Endothelial cell of umbilical vein (primary cell): ENCODE measurements at regions not wholly inside any gene's neighbourhood (a gene's known extent, or its start where the extent isn't known, plus 50 kb on each side); places are given as distances from the start of the nearest gene placed in this dataset.

Experiments
- BruUV-seq: library from RNA; stranded (reverse); fragments of 400-500 nt; replicated peaks from 2 replicates; lab custom pipeline; 2021; lab: Mats Ljungman, UMichigan
- CTCF ChIA-PET: fragments of 300-600, 350-600 bp; sonication (Branson Sonifier 250); formaldehyde crosslinking; loops from one replicate; lab custom pipeline; 2021; ENCODE audit warnings: antibody characterized with exemption, inconsistent platforms; lab: Charles Lee
- POLR2A ChIA-PET: fragments of 300-600, 350-600 bp; sonication (Branson Sonifier 250); formaldehyde crosslinking; loops from one replicate; lab custom pipeline; 2021; ENCODE audit warnings: antibody characterized with exemption, inconsistent platforms; lab: Charles Lee
- DNase-seq: peaks from one replicate; pipeline ENCODE4 v3.0.0-alpha.2; 2011; ENCODE audit warnings: low read depth, low spot score
- FAIRE-seq: peaks from 2 replicates; lab custom pipeline; 2011; peaks lifted over from hg19 to GRCh38; lab: Jason Lieb, UNC
- H2AFZ ChIP-seq: 2 replicates; pipeline ENCODE4 v1.6.0; 2012; ENCODE audit warnings: low read depth, low read length, control low read depth, inconsistent platforms
- H3K27ac ChIP-seq: 2 replicates; pipeline ENCODE4 v1.5.1; 2011; ENCODE audit warnings: low read depth, mild to moderate bottlenecking, control low read depth, low read length, moderate library complexity; ENCODE audit not compliant: insufficient read depth
- H3K27me3 ChIP-seq, 2 experiments: 2 replicates each; pipeline versions ENCODE4 v1.6.0 to v1.6.1; 2011; ENCODE audit warnings: low read length in 2 of 2, mixed read lengths in 1 of 2; ENCODE audit not compliant: control insufficient read depth in 2 of 2, insufficient read depth in 2 of 2
- H3K36me3 ChIP-seq, 2 experiments: 2 replicates in 1 of 2; 3 replicates in 1 of 2; pipeline ENCODE4 v1.5.1; 2011; ENCODE audit warnings: low read length in 2 of 2, mild to moderate bottlenecking in 1 of 2, moderate library complexity in 1 of 2; ENCODE audit not compliant: control insufficient read depth in 2 of 2, insufficient read depth in 2 of 2; ENCODE audit errors: extremely low read depth in 1 of 2
- H3K4me1 ChIP-seq: 3 replicates; pipeline ENCODE4 v1.5.1; 2011; ENCODE audit warnings: mild to moderate bottlenecking, low read length; ENCODE audit not compliant: control insufficient read depth, insufficient read depth; ENCODE audit errors: extremely low read depth
- H3K4me2 ChIP-seq: 2 replicates; pipeline ENCODE4 v1.6.1; 2011; ENCODE audit warnings: low read length, control low read depth, mixed read lengths; ENCODE audit not compliant: insufficient read depth
- H3K4me3 ChIP-seq, 3 experiments: fragments of 200-600 bp in 1 of 3; sonication (generic), shearing (Covaris generic) in 1 of 3; replicated peaks in 1 of 3; 2 replicates each; pipeline ENCODE4 v1.5.1; 2011 to 2016; ENCODE audit warnings: control low read depth in 3 of 3, low read length in 3 of 3, mild to moderate bottlenecking in 2 of 3, inconsistent platforms in 1 of 3, low read depth in 1 of 3, moderate library complexity in 1 of 3; ENCODE audit not compliant: insufficient read depth in 1 of 3
- H3K79me2 ChIP-seq: 2 replicates; pipeline ENCODE4 v1.6.0; 2012; ENCODE audit warnings: low read length, inconsistent platforms; ENCODE audit not compliant: control insufficient read depth, insufficient read depth
- H3K9ac ChIP-seq: replicated peaks from 2 replicates; pipeline ENCODE3; 2011; ENCODE audit warnings: low read length, control low read depth; ENCODE audit not compliant: insufficient read depth; ENCODE audit errors: extremely low read depth
- H3K9me1 ChIP-seq: replicated peaks from 3 replicates; pipeline ENCODE4 v1.6.0; 2011; ENCODE audit warnings: mild to moderate bottlenecking, low read length; ENCODE audit not compliant: control insufficient read depth, insufficient read depth; ENCODE audit errors: extremely low read depth
- H3K9me3 ChIP-seq: replicated peaks from 2 replicates; pipeline ENCODE4 v1.5.1; 2012; ENCODE audit warnings: low read length, inconsistent platforms; ENCODE audit not compliant: control insufficient read depth, insufficient read depth
- H4K20me1 ChIP-seq: replicated peaks from 2 replicates; pipeline ENCODE3; 2011; ENCODE audit warnings: mild to moderate bottlenecking, low read length; ENCODE audit not compliant: control insufficient read depth, insufficient read depth; ENCODE audit errors: extremely low read depth
- CTCF ChIP-seq, 2 donors: IDR thresholded peaks; 1 replicate in 1 of 2; 2 replicates in 1 of 2; pipeline ENCODE4 v1.5.1; 2011; ENCODE audit warnings: low read length in 2 of 2, mild to moderate bottlenecking in 2 of 2, moderate library complexity in 2 of 2, control low read depth in 1 of 2, inconsistent platforms in 1 of 2, low read depth in 1 of 2; ENCODE audit not compliant: insufficient read depth in 1 of 2; ENCODE audit errors: extremely low read depth in 1 of 2
- EZH2 ChIP-seq: IDR thresholded peaks from 2 replicates; pipeline ENCODE4 v1.6.1; 2012; ENCODE audit warnings: borderline replicate concordance, low read depth, mild to moderate bottlenecking, moderate library complexity, low read length, inconsistent platforms; ENCODE audit not compliant: severe bottlenecking
- FOS ChIP-seq: IDR thresholded peaks from 2 replicates; pipeline ENCODE4 v1.6.1; 2011; ENCODE audit warnings: mild to moderate bottlenecking, low read length, moderate library complexity, borderline replicate concordance; ENCODE audit not compliant: insufficient read depth
- GATA2 ChIP-seq: IDR thresholded peaks from 2 replicates; pipeline ENCODE4 v1.7.0; 2011; ENCODE audit warnings: low read depth, mild to moderate bottlenecking, moderate library complexity, mixed read lengths, low read length; ENCODE audit not compliant: insufficient read length, insufficient read depth
- JUN ChIP-seq: IDR thresholded peaks from 2 replicates; pipeline ENCODE4 v1.6.1; 2011; ENCODE audit warnings: borderline replicate concordance, low read depth; ENCODE audit not compliant: insufficient read length, insufficient read depth
- MAX ChIP-seq: IDR thresholded peaks from 2 replicates; pipeline ENCODE4 v1.6.1; 2011; ENCODE audit not compliant: insufficient read depth, insufficient read length
- MYC ChIP-seq: IDR thresholded peaks from one replicate; pipeline ENCODE4 v1.6.1; 2011; ENCODE audit warnings: mild to moderate bottlenecking, low read depth, low read length
- POLR2A ChIP-seq: IDR thresholded peaks from 2 replicates; pipeline ENCODE4 v1.6.1; 2012; ENCODE audit warnings: low read depth, mild to moderate bottlenecking, control low read depth, low read length
- POLR2AphosphoS5 ChIP-seq: IDR thresholded peaks from 2 replicates; pipeline ENCODE4 v1.6.1; 2012; ENCODE audit warnings: low read depth, mild to moderate bottlenecking, control low read depth, low read length, moderate library complexity; ENCODE audit not compliant: insufficient read depth
- dilution Hi-C: fragments of 300-500 bp; cut with MboI; formaldehyde crosslinking; loops from one replicate; pipeline ENCODE4 v1.15.0; 2019; ENCODE audit warnings: low sequenced_read_pairs; ENCODE audit not compliant: extremely low pct_ligation_motif_present
- intact Hi-C: fragments of 100-400 bp; cut with micrococcal nuclease; formaldehyde crosslinking; loops from one replicate; pipeline ENCODE4 v1.10.0; 2022

- H3K27ac ChIP-seq: no peak overlapping the region
- DNase-seq (no peak), FAIRE-seq (no peak)
- dilution Hi-C loops (no loop called here), intact Hi-C loops (no loop called here)
- H3K4me2 ChIP-seq: no peak overlapping the region
- BruUV-seq: no TSS peak
- H3K4me1 ChIP-seq: no peaks in the 10 kb centered on the region
- no peak overlapping the region for H3K4me3 ChIP-seq
- H3K79me2 ChIP-seq: no peaks in the 10 kb centered on the region
- H2AFZ ChIP-seq: no peak overlapping the region
- peaks cover 0 to 2% of the 10 kb centered on the region in 2 experiments for H3K27me3 ChIP-seq
- H4K20me1 ChIP-seq: no peaks in the 10 kb centered on the region
- no peaks in the 10 kb centered on the region for H3K36me3 ChIP-seq
- ChIA-PET CTCF (no interaction called here), POLR2A (no interaction called here)
- no peak for TF ChIP-seq MYC
- TF ChIP-seq FOS: no peak
- TF ChIP-seq GATA2: no peak
- TF ChIP-seq CTCF (IDR thresholded peaks at IDR 0.05; ENCODE audit: extremely low read depth in 1 of 2, insufficient read depth in 1 of 2, low read depth in 1 of 2, low read length in 2 of 2): no peak
- TF ChIP-seq JUN: no peak
- TF ChIP-seq POLR2A: no peak
- no peak for TF ChIP-seq MAX
- H3K9me1 ChIP-seq: no peaks in the 10 kb centered on the region
- H3K9ac ChIP-seq: no peak overlapping the region
- H3K9me3 ChIP-seq: no peaks in the 10 kb centered on the region
Observed at GRCh38 chr17:77721846-77722160, 236.7 kb upstream of the TNRC6C start.

GRCh38 chr17:77722366-77722765, 236.1 kb upstream of the TNRC6C start:
- ChIA-PET POLR2A (no interaction called here), CTCF (no interaction called here)
- no TSS peak for BruUV-seq
- Histone ChIP-seq H3K36me3 (no peaks in the 10 kb centered on the region), H3K9me3 (no peaks in the 10 kb centered on the region), H3K9ac (no peak overlapping the region), H3K27ac (no peak overlapping the region), H3K4me2 (no peak overlapping the region), H3K4me1 (no peaks in the 10 kb centered on the region), H2AFZ (no peak overlapping the region), H3K27me3 (no peaks in the 10 kb centered on the region), H3K9me1 (no peaks in the 10 kb centered on the region), H4K20me1 (no peaks in the 10 kb centered on the region), H3K4me3 (no peak overlapping the region), H3K79me2 (no peaks in the 10 kb centered on the region)
- dilution Hi-C loops: no loop called here
- intact Hi-C loops: no loop called here
- TF ChIP-seq FOS (no peak), MAX (no peak), JUN (no peak), POLR2AphosphoS5 (no peak), EZH2 (no peak), GATA2 (no peak), MYC (no peak), POLR2A (no peak), CTCF (IDR thresholded peaks at IDR 0.05; ENCODE audit: extremely low read depth in 1 of 2, insufficient read depth in 1 of 2, low read depth in 1 of 2, low read length in 2 of 2) (no peak)
- no peak for FAIRE-seq
- DNase-seq: no peak
